Psoas muscle (tissue), 7 donors: ENCODE measurements at regions not wholly inside any gene's neighbourhood (a gene's known extent, or its start where the extent isn't known, plus 50 kb on each side); places are given as distances from the start of the nearest gene placed in this dataset.

ENCODE experiments used
- ATAC-seq, 4 donors: fragments of 200-7000 bp; cut with Tn5 transposase; one replicate each; pipeline ENCODE4 v1.9.1; 2020; ENCODE audit warnings: moderate library complexity in 3 of 4, mild to moderate bottlenecking in 2 of 4
- DNase-seq, 2 donors: peaks; one replicate each; pipeline ENCODE4 v3.0.0-alpha.2; 2020
- H3K27ac ChIP-seq: fragments of 200-600 bp; one replicate; pipeline ENCODE4 v1.8.0; 2022
- H3K27me3 ChIP-seq, 3 donors: fragments of 200-600 bp in 1 of 3; one replicate each; pipeline versions ENCODE4 v1.6.1 to v1.8.0; 2013 to 2022; ENCODE audit warnings: low read length in 2 of 3, mild to moderate bottlenecking in 2 of 3, moderate library complexity in 1 of 3; ENCODE audit not compliant: insufficient read depth in 3 of 3
- H3K36me3 ChIP-seq, 2 donors: fragments of 200-600 bp in 1 of 2; one replicate each; pipeline versions ENCODE4 v1.6.1 to v1.8.0; 2013 to 2022; ENCODE audit warnings: low read depth in 1 of 2, mild to moderate bottlenecking in 1 of 2, moderate library complexity in 1 of 2; ENCODE audit not compliant: insufficient read depth in 1 of 2
- H3K4me1 ChIP-seq: fragments of 200-600 bp; one replicate; pipeline ENCODE4 v1.8.0; 2022
- H3K4me3 ChIP-seq: fragments of 200-600 bp; one replicate; pipeline ENCODE4 v1.8.0; 2022; ENCODE audit warnings: mild to moderate bottlenecking
- H3K9me3 ChIP-seq: fragments of 200-600 bp; one replicate; pipeline ENCODE4 v1.8.0; 2022
- WGBS, 3 donors: extraction: QIAGEN DNeasy Blood & Tissue Kit; methylation state at CpG; one replicate each; pipeline versions ENCODE4 v1.1.6 to v1.1.7; 2013; 5-methylcytosine and 5-hydroxymethylcytosine counted together
- intact Hi-C, 2 donors: fragments of 100-400 bp; cut with DNase I; formaldehyde crosslinking; loops; one replicate each; pipeline versions ENCODE4 v1.11.0 to v1.14.2; 2022
- TF ChIP-seq, protein P1 (sequence below): fragments of 200-600 bp; IDR thresholded peaks from one replicate; pipeline ENCODE4 v1.8.0; 2022; ENCODE audit warnings: antibody characterized with exemption
- donor health status: healthy with polysubstance abuse.
- donor health status: DM: no; HTN: no; CAD: no; lungs with moderate emphysema.
- donor health status: Bipolar disorder and iron deficiency.
- donor health status: healthy.
- donor health status: DM: yes; HTN: yes; CAD: no.
- donor health status: DM: no; HTN: no; CAD: no.
- donor health status: DM: yes; HTN: yes; CAD: no.

DNA sequence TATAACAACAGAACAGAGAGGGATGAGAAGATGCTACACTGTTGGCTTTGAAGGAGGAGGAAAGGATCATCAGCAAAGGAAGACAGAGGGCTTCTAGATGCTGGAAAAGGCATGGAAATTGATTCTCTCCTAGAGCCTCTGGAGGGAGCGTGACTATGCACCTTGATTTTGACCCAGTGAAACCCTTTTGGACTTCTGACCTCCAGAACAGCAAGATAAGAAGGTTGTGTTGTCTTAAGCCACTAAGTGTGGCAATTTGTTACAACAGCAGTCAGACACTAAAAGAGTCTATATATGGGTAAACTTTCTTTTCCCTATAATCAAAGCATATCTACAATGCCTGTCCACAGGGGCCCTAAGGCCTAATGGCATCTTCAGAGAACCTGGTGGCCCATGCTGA, 56.1 kb upstream of the MVB12B start:
- Histone ChIP-seq H3K27ac (no peak overlapping the region), H3K27me3 (peaks cover 0 to 13% (median 2%) of the 10 kb centered on the region in 3 donors), H3K36me3 (no peaks in the 10 kb centered on the region), H3K4me1 (no peaks in the 10 kb centered on the region), H3K4me3 (no peak overlapping the region), H3K9me3 (no peaks in the 10 kb centered on the region)
- TF ChIP-seq, protein P1, sequence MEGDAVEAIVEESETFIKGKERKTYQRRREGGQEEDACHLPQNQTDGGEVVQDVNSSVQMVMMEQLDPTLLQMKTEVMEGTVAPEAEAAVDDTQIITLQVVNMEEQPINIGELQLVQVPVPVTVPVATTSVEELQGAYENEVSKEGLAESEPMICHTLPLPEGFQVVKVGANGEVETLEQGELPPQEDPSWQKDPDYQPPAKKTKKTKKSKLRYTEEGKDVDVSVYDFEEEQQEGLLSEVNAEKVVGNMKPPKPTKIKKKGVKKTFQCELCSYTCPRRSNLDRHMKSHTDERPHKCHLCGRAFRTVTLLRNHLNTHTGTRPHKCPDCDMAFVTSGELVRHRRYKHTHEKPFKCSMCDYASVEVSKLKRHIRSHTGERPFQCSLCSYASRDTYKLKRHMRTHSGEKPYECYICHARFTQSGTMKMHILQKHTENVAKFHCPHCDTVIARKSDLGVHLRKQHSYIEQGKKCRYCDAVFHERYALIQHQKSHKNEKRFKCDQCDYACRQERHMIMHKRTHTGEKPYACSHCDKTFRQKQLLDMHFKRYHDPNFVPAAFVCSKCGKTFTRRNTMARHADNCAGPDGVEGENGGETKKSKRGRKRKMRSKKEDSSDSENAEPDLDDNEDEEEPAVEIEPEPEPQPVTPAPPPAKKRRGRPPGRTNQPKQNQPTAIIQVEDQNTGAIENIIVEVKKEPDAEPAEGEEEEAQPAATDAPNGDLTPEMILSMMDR, result no peak
- DNase-seq (no peak), ATAC-seq (no peak)
- intact Hi-C loops, result loop anchor here in 1 of 2 donors (10.0 kb wide), 1 partner anchor 106 kb away; no protein-coding TSS in a partner anchor
- WGBS, 3 donors, result 67 to 71% (median 71%) methylated on average over 1 of the region's 1 CpG

DNA sequence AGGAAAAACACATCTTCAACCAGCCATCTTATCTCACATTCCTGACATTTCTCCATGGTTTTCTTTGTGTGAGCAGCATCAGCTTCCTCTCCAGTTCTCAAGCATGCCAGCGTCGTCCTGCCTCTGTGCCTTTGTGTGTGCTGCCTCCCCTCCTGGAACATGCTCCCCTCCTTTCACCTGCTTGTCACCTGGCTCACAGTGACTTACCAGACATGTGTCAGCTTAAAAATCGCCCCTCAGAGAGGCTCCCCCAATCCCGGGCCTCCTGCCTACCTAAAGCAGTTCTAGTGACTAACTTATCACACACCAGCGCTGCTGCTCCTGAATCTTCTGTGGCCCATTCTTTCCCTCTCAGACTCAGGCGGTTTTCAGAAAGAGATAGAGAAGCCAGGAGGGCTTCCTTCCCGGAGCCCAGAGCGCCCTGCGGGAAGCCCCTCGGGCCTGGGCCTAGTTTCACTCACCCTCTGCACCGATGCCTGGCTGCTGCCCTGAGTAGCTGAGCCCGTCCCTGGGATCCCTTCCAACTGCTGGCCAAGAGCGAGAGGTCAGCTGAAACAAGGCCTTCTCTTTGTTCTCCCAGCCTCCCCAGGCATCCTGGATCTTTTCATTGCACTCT, 51.1 kb upstream of the MVB12B start:
- Histone ChIP-seq H3K4me3 (no peak overlapping the region), H3K36me3 (no peaks in the 10 kb centered on the region), H3K9me3 (no peaks in the 10 kb centered on the region), H3K27me3 (no peaks in the 10 kb centered on the region), H3K27ac (no peak overlapping the region), H3K4me1 (no peaks in the 10 kb centered on the region)
- no peak for DNase-seq
- no peak for ATAC-seq
- 49 to 66% (median 56%) methylated on average over 13 of the region's 13 CpGs for WGBS, 3 donors
- intact Hi-C loops, result loop anchor here in 1 of 2 donors (10.0 kb wide), 1 partner anchor 111 kb away; no protein-coding TSS in a partner anchor
- TF ChIP-seq, protein P1, result no peak

DNA sequence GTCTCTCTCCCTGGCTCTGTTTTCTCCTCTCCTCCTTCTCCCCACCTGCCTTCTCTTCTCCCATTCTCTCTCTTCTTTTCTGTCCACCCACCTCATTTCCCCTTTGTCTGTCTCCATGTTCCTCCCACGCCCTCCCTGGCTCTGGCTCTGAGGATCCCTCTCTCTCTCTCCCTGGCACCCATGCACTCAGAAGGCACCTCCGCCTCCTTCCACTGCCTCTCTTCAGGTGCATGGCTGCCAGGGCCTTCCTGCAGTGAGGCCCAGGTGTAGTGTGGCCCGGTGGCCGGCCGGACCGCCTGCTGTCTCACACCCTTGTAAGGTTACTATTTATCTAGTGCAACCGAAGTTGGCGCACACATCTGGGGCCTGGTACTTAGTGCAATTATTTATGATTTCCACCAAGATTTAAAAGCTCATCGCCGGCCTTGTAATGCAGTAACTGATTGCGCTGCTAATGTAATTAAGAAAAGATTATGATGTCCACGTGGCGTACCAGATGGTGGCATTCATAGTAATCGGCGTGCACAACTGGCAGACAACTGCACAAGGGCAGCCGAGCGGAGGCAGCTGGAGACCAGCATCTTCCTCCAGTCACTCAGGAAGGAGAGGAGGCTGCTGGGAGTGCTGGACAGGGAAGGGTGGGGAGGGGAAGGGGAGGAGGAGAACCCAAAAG, 50.4 kb upstream of the MVB12B start:
- intact Hi-C loops, result loop anchor here in 1 of 2 donors (10.0 kb wide), 1 partner anchor 111 kb away; no protein-coding TSS in a partner anchor
- H3K27me3 ChIP-seq, result no peaks in the 10 kb centered on the region
- ATAC-seq (no peak), DNase-seq (no peak)
- H3K36me3 ChIP-seq, result no peaks in the 10 kb centered on the region
- H3K9me3 ChIP-seq, result no peaks in the 10 kb centered on the region
- no peak overlapping the region for H3K27ac ChIP-seq
- no peak overlapping the region for H3K4me3 ChIP-seq
- 72 to 78% (median 78%) methylated on average over 17 of the region's 17 CpGs for WGBS, 3 donors
- TF ChIP-seq, protein P1, result no peak
- no peaks in the 10 kb centered on the region for H3K4me1 ChIP-seq
